Breast epithelium (tissue), 3 donors: ENCODE measurements at regions not wholly inside any gene's neighbourhood (a gene's known extent, or its start where the extent isn't known, plus 50 kb on each side); places are given as distances from the start of the nearest gene placed in this dataset.

Experiments
- CTCF ChIP-seq, 3 donors: fragments of 450-650 bp; IDR thresholded peaks; one replicate each; pipeline ENCODE4 v1.5.1; 2016 to 2017; ENCODE audit warnings: antibody characterized with exemption in 3 of 3, mild to moderate bottlenecking in 3 of 3, moderate library complexity in 3 of 3
- POLR2A ChIP-seq: fragments of 450-650 bp; IDR thresholded peaks from one replicate; pipeline ENCODE4 v1.6.1; 2016; ENCODE audit warnings: antibody characterized with exemption, mild to moderate bottlenecking, moderate library complexity

GRCh38 chr6:146874278-146875018 is 275.7 kb downstream of the ADGB start:
- TF ChIP-seq CTCF (IDR thresholded peaks at IDR 0.05) (no peak), POLR2A (no peak)
